DMS153 treated with DMSO at 0.1 percent for 48 hours (cell line): ENCODE measurements at regions not wholly inside any gene's neighbourhood (a gene's known extent, or its start where the extent isn't known, plus 50 kb on each side); places are given as distances from the start of the nearest gene placed in this dataset.
"Not testable (repeated sequence)": the region's sequence is repeated elsewhere in the genome, so short reads cannot be mapped to it uniquely, and the experiment has no call there.

Source experiments
- DNase-seq: peaks from one replicate; lab custom pipeline; 2025; ENCODE audit not compliant: unreplicated experiment; lab: John Stamatoyannopoulos, UW

- no peak for DNase-seq
Observed at GRCh38 chr3:152658977-152659720, 175.8 kb upstream of the P2RY1 start.

GRCh38 chr3:152662157-152662556 lies 172.8 kb upstream of the P2RY1 start:
- no peak for DNase-seq

- no peak for DNase-seq
Observed at GRCh38 chr3:152664766-152665165, 170.2 kb upstream of the P2RY1 start.

GRCh38 chr3:152667267-152667666 lies 167.7 kb upstream of the P2RY1 start:
- no peak for DNase-seq

- no peak for DNase-seq
Observed at GRCh38 chr3:152669560-152669959, 165.4 kb upstream of the P2RY1 start.

- DNase-seq, result no peak
Observed at GRCh38 chr3:152671446-152672319, 163.2 kb upstream of the P2RY1 start.

GRCh38 chr3:152672320-152672649 lies 162.6 kb upstream of the P2RY1 start:
- DNase-seq, result no peak

- no peak for DNase-seq
Observed at GRCh38 chr3:152676810-152677379, 158.0 kb upstream of the P2RY1 start.

GRCh38 chr3:152677491-152677890 lies 157.4 kb upstream of the P2RY1 start:
- no peak for DNase-seq

GRCh38 chr3:152682477-152682876 lies 152.5 kb upstream of the P2RY1 start:
- no peak for DNase-seq

- no peak for DNase-seq
Observed at GRCh38 chr3:152683521-152683999, 151.4 kb upstream of the P2RY1 start.

GRCh38 chr3:152684279-152684678 lies 150.7 kb upstream of the P2RY1 start:
- no peak for DNase-seq

GRCh38 chr3:152688313-152688712 lies 146.6 kb upstream of the P2RY1 start:
- DNase-seq, result no peak

- not testable (repeated sequence) for DNase-seq
Observed at GRCh38 chr3:152692326-152692725, 142.6 kb upstream of the P2RY1 start.

- DNase-seq, result not testable (repeated sequence)
Observed at GRCh38 chr3:152693521-152694250, 141.2 kb upstream of the P2RY1 start.

- DNase-seq, result no peak
Observed at GRCh38 chr3:152695840-152696239, 139.1 kb upstream of the P2RY1 start.

GRCh38 chr3:152696962-152697361 lies 138.0 kb upstream of the P2RY1 start:
- DNase-seq, result no peak

GRCh38 chr3:152703245-152703890 lies 131.6 kb upstream of the P2RY1 start:
- DNase-seq, result no peak

GRCh38 chr3:152706991-152707713 lies 127.8 kb upstream of the P2RY1 start:
- DNase-seq, result no peak

GRCh38 chr3:152709659-152710058 lies 125.3 kb upstream of the P2RY1 start:
- no peak for DNase-seq
